ENCODE measurements at regions not wholly inside any gene's neighbourhood (a gene's known extent, or its start where the extent isn't known, plus 50 kb on each side); places are given as distances from the start of the nearest gene placed in this dataset.

- no peaks in the 10 kb centered on the region for H3K9me3 ChIP-seq (ENCODE audit: low read length)
- DNase-seq (ENCODE audit: low spot score) (no peak), FAIRE-seq (no peak), ATAC-seq (no peak)
- intact Hi-C loops (cut with micrococcal nuclease; ENCODE audit: unreplicated experiment) = no loop called here
- no peak overlapping the region for H3K4me3 ChIP-seq (replicated peaks in 1 of 3; ENCODE audit: insufficient read depth in 1 of 3, low read depth in 2 of 3, low read length in 3 of 3)
- ChIA-PET POLR2A (no interaction called here), CTCF (ENCODE audit: low intra/inter-chr PET ratio, low total read pairs) (no interaction called here)
- no peak for TF ChIP-seq TCF12 (IDR thresholded peaks at IDR 0.05)
- no peak for TF ChIP-seq TCF12 (CRISPR knock-in tag; IDR thresholded peaks at IDR 0.05)
- no peak for TF ChIP-seq HMGA1 (CRISPR knock-in tag; conservative IDR thresholded peaks at IDR 0.05)
- no peak for TF ChIP-seq SRSF9 (IDR thresholded peaks at IDR 0.05; ENCODE audit: borderline replicate concordance, insufficient read depth, low read depth, low read length, poor library complexity, severe bottlenecking)
- no peak for TF ChIP-seq FOXJ3 (CRISPR knock-in tag; IDR thresholded peaks at IDR 0.05; ENCODE audit: borderline replicate concordance)
- no peak for TF ChIP-seq PLSCR1 (CRISPR knock-in tag; IDR thresholded peaks at IDR 0.05; ENCODE audit: borderline replicate concordance)
- TF ChIP-seq GABPA (IDR thresholded peaks at IDR 0.05; ENCODE audit: low read depth, low read length) = no peak
- TF ChIP-seq GABPA (CRISPR knock-in tag; IDR thresholded peaks at IDR 0.05; ENCODE audit: low read depth) = no peak
- TF ChIP-seq ZBED4 (CRISPR knock-in tag; IDR thresholded peaks at IDR 0.05; ENCODE audit: borderline replicate concordance) = no peak
- TF ChIP-seq ZNF224 (CRISPR knock-in tag; IDR thresholded peaks at IDR 0.05) = no peak
- no peak for TF ChIP-seq TFDP1 (CRISPR knock-in tag; IDR thresholded peaks at IDR 0.05; ENCODE audit: borderline replicate concordance)
- no peak for TF ChIP-seq HNRNPH1 (optimal IDR thresholded peaks at IDR 0.05; ENCODE audit: low read depth, low read length)
- no peak for TF ChIP-seq ELF4 (CRISPR knock-in tag; IDR thresholded peaks at IDR 0.05; ENCODE audit: borderline replicate concordance)
- TF ChIP-seq ZNF256 (CRISPR knock-in tag; conservative IDR thresholded peaks at IDR 0.05) = no peak
- TF ChIP-seq SNAPC2 (CRISPR knock-in tag; IDR thresholded peaks at IDR 0.05) = no peak
- no peak for TF ChIP-seq ZNF747 (CRISPR knock-in tag; IDR thresholded peaks at IDR 0.05; ENCODE audit: borderline replicate concordance)
- TF ChIP-seq ZMAT3 (CRISPR knock-in tag; conservative IDR thresholded peaks at IDR 0.05) = no peak
- no peak for TF ChIP-seq MIXL1 (CRISPR knock-in tag; IDR thresholded peaks at IDR 0.05)
- TF ChIP-seq KDM2A (CRISPR knock-in tag; IDR thresholded peaks at IDR 0.05; ENCODE audit: borderline replicate concordance, low read depth) = no peak
- no peak for TF ChIP-seq NAIF1 (CRISPR knock-in tag; IDR thresholded peaks at IDR 0.05; ENCODE audit: borderline replicate concordance)
- no peak for TF ChIP-seq SIN3B (IDR thresholded peaks at IDR 0.05; ENCODE audit: low read length)
- TF ChIP-seq FOXP1 (IDR thresholded peaks at IDR 0.05) = no peak
- no peak for TF ChIP-seq FOXP1 (CRISPR knock-in tag; IDR thresholded peaks at IDR 0.05)
- no peak overlapping the region for H3K9ac ChIP-seq (ENCODE audit: insufficient read depth, low read depth, low read length)
- no peak overlapping the region for H3K27ac ChIP-seq (ENCODE audit: extremely low read length, insufficient read depth, low read length)
- H4K20me1 ChIP-seq (ENCODE audit: insufficient read depth, low read length) = no peaks in the 10 kb centered on the region
- no peaks in the 10 kb centered on the region for H3K4me1 ChIP-seq (ENCODE audit: insufficient read depth, low read length)
- no peaks in the 10 kb centered on the region for H3K27me3 ChIP-seq (ENCODE audit: control insufficient read depth in 1 of 2, insufficient read depth in 2 of 2, low read length in 2 of 2)
- H2AFZ ChIP-seq (ENCODE audit: low read length) = no peak overlapping the region
- no TSS peak for BruUV-seq (replicated peaks)
- H3K79me2 ChIP-seq (ENCODE audit: insufficient read depth, low read length) = no peaks in the 10 kb centered on the region
- WGBS (ENCODE audit: low lambda C conversion rate) = 3% methylated on average over 2 of the region's 2 CpGs
- no peak overlapping the region for H3K4me2 ChIP-seq (ENCODE audit: low read depth, low read length)
- in situ Hi-C loops (cut with HindIII; ENCODE audit: extremely low pct_ligation_motif_present, low pct_unique_long_range_greater_than_20kb) = no loop called here
- H3K36me3 ChIP-seq (replicated peaks in 1 of 2; ENCODE audit: control insufficient read depth in 1 of 2, insufficient read depth in 2 of 2, low read length in 2 of 2) = no peaks in the 10 kb centered on the region
These were observed 118.6 kb downstream of the SPCS3 start for GRCh38 chr4:176438401-176438800.
